Hypothalamus (tissue), 51 donors: ENCODE measurements at regions not wholly inside any gene's neighbourhood (a gene's known extent, or its start where the extent isn't known, plus 50 kb on each side); places are given as distances from the start of the nearest gene placed in this dataset.

Source experiments
- DNase-seq, 51 donors: peaks; one replicate each; lab custom pipeline; 2025; lab: John Stamatoyannopoulos, UW

DNA sequence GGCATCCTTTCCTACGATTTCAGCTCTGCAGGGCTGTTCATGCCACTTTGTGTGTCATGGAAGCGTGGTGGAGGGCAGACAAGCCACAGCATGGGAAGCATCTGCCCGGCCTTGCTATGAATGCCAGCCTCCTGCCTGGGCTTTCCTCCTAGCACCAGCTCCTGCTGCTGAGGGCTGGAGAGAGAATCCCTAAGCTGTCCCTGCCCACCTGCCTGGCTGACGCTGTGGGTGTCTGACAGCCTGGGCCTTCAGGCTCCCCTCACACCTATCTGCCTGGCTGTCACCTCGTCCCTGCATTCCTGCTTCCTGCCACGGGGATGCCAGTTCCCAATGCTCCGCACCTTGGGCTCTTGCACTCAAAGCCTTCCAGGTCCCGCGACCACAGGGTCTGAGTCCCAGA, 606.5 kb upstream of the MGMT start:
- DNase-seq: no peak

DNA sequence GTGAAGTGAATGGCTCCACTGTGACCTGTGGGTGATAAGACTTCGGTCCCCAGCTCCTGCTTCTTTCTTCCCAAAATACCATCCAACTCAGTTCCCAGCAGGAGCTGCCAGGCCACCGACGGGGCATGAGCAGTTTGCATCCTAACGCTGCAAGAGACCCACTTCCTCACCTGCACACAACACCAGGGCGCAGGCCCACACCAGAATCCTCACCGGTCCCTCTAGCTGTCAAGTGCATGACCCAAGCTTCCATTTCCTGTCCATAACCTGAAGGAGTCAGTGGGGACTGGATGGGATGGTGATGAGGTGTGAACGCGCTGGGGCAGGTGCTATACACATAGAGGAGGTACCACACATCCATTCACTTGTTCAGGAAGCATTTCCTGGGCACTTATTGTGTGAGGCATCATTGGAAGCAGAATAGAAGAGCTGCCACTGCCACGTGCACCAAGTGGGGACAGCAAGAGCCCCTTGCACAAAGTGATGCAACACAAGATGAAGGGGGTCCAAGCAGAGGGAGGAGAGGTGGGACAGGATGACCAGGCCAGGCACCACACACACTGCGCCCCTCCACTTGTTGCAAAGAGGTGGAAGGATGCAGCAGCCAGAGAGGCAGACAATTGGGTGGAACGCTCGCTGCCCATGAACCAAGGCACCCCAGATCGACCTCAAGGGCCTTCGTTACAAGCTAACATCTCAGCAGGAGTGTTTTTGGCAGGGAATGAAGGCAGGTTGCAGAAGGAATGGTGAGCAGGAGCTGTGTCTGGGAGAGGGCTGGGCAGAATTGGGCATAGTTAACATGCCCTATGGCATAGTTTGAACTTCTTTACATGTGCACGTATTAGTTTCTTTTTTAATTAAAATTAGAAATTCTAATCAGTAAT, 605.8 kb upstream of the MGMT start:
- no peak for DNase-seq

DNA sequence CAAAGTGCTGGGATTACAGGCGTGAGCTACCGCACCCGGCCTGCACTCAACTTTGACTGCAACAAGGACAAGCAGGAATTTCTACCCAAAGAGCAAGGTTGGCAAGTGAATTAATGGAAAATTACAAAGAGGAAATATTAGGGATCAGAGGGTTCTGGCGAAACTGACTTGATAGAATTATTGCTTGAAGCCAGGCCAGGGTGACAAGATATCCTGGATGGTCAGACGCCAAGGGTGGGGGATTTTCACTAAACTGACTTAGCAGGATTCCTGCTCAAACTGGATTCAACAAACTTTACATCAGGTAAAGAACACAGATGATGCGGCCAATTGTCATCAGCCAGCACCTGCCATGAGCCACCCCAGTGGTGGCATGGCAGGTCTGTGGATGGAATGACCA, 603.6 kb upstream of the MGMT start:
- DNase-seq: no peak

DNA sequence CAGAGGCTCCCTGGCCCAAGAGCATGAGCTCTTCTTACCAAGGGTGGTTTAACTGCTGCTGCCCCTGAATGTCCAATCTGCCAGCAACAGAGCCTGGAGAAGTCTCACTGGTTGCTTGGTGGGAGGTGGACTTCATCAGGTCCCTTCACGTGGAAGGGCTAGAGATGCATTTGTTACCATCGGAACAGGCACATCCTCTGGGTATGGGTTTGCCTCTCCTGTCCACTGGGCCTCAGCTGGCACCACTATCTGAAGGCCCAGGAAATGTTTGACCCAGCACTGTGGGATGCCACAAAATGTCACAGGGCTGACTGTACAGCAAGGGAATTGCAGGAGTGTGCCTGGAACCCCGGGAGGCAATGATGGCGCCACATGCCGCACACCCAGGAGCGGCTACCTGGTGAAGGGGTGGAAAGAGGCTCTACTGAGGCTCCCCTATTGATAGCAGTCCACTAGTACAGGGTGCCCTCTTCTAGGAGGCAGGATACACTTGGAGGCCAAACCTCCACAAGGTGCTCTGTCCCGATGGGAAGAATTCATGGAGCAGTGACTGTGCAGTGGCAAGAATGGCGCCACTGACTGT, 603.1 kb upstream of the MGMT start:
- DNase-seq: no peak

DNA sequence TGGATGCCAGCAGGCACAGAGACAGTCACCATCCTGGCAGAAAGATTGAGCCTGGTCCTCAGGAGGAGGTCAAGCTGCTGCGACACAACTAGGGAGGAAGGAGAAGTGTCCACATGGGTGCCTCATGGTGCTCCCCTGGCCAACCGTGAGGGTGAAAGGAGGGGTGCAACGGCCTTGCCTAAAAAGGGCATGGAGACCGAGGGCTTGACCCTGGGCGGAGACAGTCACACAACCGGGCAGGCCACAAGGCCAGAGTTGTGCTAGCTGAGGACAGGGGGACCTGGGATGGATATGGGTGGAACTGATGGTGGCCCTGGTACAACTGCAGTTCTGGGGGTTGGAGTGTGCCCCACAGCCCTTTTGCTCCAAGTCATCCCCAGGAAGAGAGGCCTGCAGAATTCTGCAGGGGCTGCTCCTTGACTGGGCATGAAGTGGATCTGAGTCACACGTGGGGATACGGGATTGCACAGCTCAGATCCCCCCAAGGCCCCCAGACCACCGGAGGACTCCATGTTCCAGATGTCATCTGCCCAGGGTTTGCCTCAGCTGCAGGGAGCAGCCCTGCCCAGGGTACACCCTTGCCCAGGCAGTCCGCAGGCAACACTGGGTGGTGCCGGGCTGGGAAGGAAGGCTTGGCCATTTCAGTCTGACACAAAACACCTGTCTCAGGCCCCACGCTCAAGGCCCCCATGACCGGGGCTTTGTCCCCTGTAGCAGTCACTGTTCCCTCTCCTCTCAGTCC, 602.3 kb upstream of the MGMT start:
- DNase-seq: no peak

DNA sequence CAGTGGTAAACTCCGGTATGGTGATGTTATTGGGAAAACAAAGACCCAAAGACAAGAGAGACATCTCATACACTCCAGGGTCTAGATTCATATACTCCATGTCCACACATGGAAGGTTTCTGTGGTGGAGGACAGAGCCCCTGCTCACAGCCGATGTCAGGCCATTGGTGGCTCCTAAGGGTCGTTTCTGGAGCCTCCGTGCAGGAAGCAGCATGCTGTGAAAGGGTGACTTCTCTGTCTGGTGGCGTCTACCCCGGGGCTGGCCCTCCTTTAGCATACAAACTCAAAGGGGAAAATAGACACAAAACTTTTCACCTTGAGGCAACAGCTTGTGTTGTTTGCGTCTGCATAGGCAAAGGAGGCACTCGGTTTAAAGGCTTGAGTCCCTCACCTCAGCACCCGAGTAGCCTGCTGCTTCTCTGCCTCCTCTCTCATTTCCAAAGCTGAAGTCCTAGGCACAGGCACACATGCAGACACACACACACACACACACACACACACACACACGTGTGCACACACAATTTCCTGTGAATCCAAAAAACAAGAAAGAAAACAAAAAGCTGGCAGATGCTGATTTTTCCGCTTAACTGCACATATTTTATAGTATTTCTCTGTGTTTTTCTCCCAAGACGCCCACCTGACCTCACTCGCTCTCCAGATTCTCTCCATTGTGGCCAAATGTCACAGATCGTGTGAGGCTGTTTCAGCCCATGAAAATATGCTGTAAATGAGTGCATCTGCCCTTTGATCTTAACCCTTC, 601.4 kb upstream of the MGMT start:
- no peak for DNase-seq

DNA sequence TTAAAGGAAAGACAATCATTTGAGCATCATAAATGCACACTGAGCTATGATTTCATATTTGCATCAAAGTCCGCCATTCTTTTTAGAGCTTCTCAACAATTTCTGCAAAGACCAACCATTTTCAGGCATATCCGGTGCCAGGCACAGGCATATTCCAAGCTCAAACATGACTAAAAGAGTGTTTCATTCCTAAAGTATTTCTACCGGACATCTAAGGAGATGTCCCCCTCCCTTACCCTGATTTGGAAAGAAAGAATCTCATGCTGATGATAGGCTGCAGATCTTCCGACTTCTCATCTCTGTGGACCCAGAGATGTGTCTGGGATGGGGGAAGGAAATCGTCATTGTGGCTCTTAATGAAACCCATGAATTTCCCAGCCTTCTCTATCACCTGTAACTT, 600.5 kb upstream of the MGMT start:
- no peak for DNase-seq

DNA sequence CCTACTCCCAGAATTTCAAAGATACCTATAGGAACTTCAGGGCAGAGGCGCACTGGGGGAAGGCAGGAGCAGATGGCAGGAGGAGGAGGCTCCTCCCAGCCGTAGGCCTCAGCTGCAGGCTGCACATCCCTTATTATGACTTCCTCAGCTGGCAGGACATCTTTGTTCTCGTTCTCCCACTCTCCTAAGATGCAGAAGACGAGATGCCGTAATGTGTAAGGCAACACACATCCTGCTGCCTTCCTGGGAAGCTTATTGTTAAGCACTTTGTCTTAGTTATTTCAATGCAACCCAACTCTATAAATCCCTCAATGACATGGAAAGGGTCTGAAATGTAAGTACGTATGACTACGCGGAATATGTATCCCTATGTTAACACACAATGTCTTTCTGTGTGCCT, 599.8 kb upstream of the MGMT start:
- no peak for DNase-seq

DNA sequence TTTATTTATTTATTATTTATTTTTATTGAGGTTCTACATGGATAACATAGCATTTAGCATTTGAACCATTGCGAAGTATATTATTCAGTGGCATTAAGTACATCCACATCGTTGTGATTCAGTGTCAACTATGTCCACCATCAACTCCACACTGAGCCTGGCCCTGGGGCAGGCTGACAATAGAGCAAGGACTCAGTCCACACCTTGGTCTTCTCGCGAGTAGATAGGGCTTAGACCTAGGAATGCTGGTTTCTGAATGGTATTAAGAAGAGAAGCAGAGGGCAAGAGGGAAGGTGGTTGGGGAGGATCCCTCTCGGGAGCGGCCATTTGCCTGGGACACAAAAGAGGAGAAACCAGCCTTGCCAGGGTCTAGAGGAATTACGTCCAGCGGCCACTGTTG, 599.2 kb upstream of the MGMT start:
- no peak for DNase-seq

DNA sequence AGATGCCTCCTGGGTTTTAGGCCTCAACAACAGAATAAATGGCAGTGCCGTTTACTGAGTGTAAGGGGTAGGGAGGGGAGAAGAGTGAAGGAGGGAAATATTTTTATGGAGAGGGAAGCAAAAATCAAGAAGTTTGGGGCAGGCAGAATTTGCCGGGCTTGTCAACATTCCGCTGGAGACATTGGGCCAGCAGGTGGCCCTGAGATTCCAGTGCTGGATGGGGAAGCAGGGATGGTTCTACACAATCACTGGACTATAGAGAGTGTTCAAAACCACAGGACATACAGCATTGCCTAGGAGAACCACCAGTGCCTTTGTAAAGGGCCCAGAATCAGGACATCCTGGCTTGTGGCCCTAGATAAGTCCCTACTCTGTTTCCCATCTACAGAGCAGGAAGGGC, 598.6 kb upstream of the MGMT start:
- no peak for DNase-seq

DNA sequence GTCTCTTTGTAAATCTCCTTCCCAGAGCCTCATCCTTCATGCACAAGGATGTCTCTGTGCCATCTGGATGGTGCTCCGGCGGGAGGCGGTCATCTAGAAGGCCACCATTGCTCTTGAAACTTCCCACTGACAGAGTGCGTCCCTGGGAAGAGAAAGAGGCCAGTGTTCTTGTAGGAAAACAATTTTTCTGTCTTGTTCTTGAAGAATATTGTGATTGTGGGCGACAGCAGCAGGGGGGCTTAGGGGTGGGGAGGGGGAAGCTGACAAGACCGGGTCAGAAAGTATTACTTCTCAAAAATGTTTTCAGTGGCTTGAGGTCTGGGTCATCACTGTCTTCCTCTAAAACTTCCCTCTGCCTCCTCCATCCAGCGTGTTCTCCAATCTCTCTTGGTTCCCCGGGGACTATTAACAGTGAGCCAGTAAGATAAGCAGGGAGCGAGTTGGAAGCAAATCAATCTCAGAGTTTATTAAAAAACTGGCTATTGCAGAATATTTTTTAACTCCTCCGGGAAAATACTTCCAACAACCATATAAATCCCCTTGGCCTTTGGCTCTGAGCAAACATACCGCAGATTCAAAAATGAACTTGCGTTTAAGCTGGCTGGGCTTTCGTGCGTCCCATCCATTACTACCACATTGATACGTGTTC, 597.8 kb upstream of the MGMT start:
- no peak for DNase-seq

DNA sequence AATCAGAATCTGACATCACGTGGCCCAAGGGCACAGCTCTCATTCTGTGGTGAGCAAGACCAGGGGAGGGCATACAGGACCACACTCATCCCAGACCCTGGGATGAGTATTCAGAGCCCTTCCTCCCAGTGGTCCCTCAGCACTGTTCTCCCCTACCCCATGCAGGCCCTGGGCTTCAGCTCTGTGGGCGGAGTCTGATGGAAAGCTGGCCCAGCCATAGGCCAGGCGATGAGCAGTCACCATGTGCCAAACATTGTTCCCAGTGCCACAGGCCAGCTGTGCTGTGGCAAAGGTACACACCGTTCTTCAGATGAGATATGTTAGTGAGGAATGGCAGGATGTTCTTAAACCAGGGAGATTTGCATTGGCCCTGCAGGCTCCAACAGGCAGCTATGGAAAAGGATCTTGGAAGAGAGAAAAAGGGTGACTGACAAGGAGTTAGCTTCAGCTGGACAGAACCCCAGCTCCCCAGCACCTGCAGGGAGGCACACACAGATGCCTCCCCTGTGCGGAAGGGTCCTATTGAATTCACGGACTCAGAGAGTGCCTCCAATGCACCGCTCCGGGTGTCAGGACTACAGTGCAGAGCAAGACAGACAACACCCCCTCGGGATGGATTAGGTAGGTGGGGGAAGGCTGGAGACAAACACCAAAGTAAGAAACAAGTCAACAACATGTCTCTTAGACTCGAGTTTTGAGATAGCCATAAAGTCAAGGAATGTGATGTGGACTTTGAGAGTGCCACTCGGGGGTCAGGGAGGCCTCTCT, 596.0 kb upstream of the MGMT start:
- no peak for DNase-seq

DNA sequence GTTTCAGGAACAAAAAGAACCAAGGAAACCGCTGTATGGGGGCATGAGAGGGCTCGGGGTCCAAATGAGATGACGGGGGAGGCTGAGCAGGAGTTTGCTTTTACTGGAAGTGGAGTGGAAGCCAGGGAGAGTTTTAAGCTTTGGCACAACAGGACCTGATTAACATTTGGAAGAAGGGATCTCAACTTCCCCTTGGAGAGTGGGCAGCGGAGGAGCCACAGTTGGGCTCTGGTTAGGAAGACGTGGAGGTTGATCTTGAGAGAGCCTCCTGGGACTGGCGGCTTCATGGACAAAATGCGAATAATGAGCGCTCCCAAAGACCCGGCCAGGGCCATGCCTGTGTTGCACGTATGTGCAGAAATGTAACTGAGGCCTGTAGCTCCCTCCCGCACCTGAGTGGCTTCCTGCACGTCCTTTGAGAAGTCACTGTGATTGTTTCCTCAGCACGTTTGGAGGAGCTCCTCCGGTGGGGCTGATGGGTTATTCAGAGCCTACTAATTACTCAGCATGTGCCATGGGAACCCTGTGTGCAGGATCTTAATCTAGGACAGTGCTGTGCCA, 595.3 kb upstream of the MGMT start:
- no peak for DNase-seq

DNA sequence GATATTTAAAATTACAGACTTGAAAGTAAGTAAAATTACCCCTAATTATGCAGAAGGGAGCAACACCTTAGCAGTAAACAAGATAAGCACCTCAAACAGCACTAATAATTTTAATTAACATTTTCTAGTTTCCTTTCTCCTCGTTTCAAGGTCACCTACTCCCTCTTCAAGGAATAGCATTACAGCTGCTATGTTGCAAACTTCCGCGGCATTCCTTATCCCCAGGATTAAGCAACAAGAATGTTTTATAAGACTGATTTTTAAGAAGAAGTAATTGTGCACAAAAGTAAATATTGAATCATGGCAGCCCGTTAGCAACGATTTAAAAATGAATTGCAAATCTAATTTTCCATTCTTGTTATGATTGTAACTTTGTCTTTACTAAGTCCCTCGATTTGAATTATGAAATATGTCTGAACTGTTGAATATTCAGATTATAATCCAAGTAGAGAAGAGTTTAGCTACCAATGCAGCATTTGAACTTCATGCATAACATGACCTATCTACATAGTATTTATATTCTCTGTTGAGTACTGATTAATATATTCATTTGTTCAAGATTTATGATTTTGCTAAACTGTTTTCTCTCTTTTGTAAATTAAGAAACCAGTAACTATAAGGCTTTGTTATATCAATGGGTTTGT, 593.5 kb upstream of the MGMT start:
- DNase-seq: no peak

DNA sequence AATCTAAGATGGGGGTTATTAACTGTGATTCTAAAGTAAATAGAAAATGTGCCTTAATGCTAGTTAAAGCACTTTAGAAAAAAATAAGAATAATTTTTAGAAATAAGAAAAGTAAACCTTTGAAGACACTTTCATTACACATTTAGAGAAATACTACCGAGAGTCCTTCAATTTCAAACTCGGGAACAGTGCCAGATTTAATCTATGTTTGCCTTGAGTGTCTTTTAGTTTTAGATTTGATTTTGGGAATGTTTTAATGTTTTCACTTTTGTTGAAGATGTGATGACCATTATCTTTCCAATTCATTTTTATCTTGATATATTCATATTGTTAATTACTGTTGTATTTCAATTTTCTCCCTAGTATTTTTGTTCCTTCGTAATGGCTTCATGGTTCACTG, 592.7 kb upstream of the MGMT start:
- no peak for DNase-seq

DNA sequence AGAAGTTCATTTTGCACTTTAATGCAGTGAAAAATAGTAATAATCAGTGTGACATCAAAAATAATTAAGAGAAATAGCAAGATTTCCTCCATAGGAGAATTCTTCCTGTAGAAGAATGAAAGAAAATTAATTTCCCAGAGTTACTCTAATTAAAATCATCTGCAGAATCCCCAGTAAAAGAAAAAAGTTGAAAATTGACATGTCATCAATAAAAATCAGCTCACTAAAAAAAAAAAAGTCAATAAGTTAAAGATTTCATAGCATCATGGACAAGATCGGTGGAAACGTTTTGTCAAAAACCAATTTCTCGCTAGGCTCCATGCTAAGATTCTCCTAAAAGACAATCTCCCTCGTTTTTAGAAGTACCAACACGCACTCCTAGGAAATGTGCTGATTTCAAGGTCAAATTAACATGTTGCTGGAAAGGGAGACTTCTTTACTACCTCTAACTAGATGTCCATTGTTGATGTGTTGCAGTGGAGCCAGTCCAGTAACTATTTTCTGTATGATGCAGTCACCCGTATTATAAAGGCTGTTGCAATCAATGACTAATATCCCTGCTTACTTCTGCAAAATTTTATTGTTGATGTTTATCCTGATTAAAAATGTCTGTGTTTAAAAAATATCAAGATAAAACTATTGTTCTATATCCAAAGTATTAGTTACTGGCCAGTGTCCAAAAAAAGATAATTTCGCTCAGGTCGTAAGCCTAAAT, 591.9 kb upstream of the MGMT start:
- no peak for DNase-seq

DNA sequence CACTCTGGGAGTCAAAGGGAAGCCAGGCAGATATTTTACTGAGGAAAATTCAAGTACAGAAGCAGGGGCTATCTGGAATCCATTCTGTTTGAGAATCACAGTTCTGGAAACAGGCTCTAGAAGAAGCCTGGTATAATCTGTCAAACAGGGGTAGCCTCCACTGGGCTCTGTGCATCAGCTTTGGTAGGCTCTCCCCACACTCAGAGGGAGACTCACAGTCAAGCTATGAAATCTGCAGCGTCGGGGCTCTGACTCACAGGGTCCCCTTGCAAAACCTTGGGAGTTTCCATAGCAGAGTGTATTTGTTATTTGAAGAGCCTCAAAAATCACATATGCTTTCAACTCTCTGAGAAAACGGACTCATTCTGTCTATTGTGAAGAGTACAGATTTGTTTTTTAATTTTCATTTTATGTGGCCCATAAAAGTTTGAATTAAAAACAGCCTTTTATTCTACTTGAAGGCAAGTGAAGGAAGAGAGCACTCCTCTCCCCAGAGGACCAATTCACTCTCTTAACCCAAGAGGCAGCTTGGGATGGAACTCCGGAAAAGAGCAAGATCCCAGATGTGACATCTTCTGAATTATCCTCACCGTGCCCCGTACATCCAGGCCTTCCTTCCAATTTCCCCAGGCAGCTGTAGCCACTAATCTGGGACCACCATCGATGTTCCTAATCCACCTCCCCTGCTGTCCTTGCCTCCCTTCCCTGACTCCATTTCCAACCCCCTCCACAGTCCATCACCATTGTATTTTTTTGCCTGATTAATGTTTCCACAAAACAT, 590.9 kb upstream of the MGMT start:
- DNase-seq: no peak

DNA sequence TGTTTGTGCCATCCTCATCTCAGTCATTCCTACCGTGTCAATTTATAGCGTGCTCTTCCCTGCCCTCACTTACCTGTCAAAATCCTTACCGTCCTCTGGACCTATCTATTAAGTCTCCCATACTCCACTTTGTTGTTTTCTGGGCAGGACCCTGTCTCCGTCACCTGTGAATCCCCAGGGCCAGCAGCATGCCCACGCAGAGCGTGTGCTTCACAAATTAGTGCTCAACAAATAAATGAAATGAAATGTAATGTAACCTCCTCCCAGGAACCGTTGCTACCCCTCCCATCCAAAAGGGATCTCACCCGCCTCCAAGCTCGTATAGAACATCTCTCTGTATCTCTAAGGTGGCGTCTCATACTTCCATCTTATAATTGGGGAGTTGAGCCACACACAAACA, 589.9 kb upstream of the MGMT start:
- no peak for DNase-seq
